ENCODE measurements at regions not wholly inside any gene's neighbourhood (a gene's known extent, or its start where the extent isn't known, plus 50 kb on each side); places are given as distances from the start of the nearest gene placed in this dataset.

- Histone ChIP-seq H3K9ac (ENCODE audit: insufficient read depth, low read length, poor library complexity, severe bottlenecking) (no peak overlapping the region), H3K4me1 (ENCODE audit: control insufficient read depth in 1 of 2, insufficient read depth in 2 of 2, low read length in 2 of 2) (peaks cover 9 to 18% of the 10 kb centered on the region in 2 donors), H4K20me1 (ENCODE audit: insufficient read depth, low read length) (no peaks in the 10 kb centered on the region), H3K27me3 (ENCODE audit: control insufficient read depth in 2 of 2, insufficient read depth in 2 of 2, low read length in 2 of 2) (peaks cover 0 to 42% of the 10 kb centered on the region in 2 donors), H2AFZ (ENCODE audit: insufficient read depth, low read depth, low read length, poor library complexity, severe bottlenecking) (no peak overlapping the region), H3K4me3 (replicated peaks in 1 of 3; ENCODE audit: low read depth in 2 of 3, low read length in 3 of 3) (no peak overlapping the region), H3K79me2 (ENCODE audit: insufficient read depth, low read length) (no peaks in the 10 kb centered on the region), H3K9me3 (replicated peaks in 1 of 2; ENCODE audit: control insufficient read depth in 1 of 2, insufficient read depth in 1 of 2, low read length in 2 of 2) (peaks cover 0 to 3% of the 10 kb centered on the region in 2 donors), H3K36me3 (replicated peaks in 1 of 2; ENCODE audit: control insufficient read depth in 1 of 2, insufficient read depth in 2 of 2, low read length in 2 of 2) (no peaks in the 10 kb centered on the region), H3K27ac (ENCODE audit: low read depth in 1 of 2, low read length in 2 of 2) (no peak overlapping the region), H3K4me2 (replicated peaks; ENCODE audit: extremely low read depth, low read length, poor library complexity, severe bottlenecking) (peak overlapping the region; percentile 30)
- peak overlapping the region in 2 of 7 donors; percentile 27 to 62 for H3K27ac Mint-ChIP-seq
- no CpG with 5 or more reads among the region's 7 CpGs for WGBS (ENCODE audit: insufficient coverage)
- H3K9me3 Mint-ChIP-seq = peaks cover 0 to 15% (median 8%) of the 10 kb centered on the region in 7 donors
- peak; percentile 42 to 79 (median 62) for DNase-seq
- H3K36me3 Mint-ChIP-seq = no peaks in the 10 kb centered on the region
- intact Hi-C loops (cut with micrococcal nuclease) = no loop called here
- H3K4me1 Mint-ChIP-seq = peaks cover 16% of the 10 kb centered on the region
- no peak overlapping the region for H3K4me3 Mint-ChIP-seq
- no peak for TF ChIP-seq CTCF (IDR thresholded peaks at IDR 0.05)
- peaks cover 0 to 39% (median 4%) of the 10 kb centered on the region in 3 donors for H3K27me3 Mint-ChIP-seq (ENCODE audit: low read depth in 3 of 3)
Measured at GRCh38 chrX:45697591-45697990, 496.9 kb upstream of the DIPK2B start.

GRCh38 chrX:45696736-45697135 lies 496.1 kb upstream of the DIPK2B start:
- intact Hi-C loops (cut with micrococcal nuclease) = no loop called here
- Histone ChIP-seq H3K36me3 (replicated peaks in 1 of 2; ENCODE audit: control insufficient read depth in 1 of 2, insufficient read depth in 2 of 2, low read length in 2 of 2) (no peaks in the 10 kb centered on the region), H3K9ac (ENCODE audit: insufficient read depth, low read length, poor library complexity, severe bottlenecking) (no peak overlapping the region), H4K20me1 (ENCODE audit: insufficient read depth, low read length) (no peaks in the 10 kb centered on the region), H3K4me2 (replicated peaks; ENCODE audit: extremely low read depth, low read length, poor library complexity, severe bottlenecking) (no peak overlapping the region), H3K79me2 (ENCODE audit: insufficient read depth, low read length) (no peaks in the 10 kb centered on the region), H3K9me3 (replicated peaks in 1 of 2; ENCODE audit: control insufficient read depth in 1 of 2, insufficient read depth in 1 of 2, low read length in 2 of 2) (no peaks in the 10 kb centered on the region), H2AFZ (ENCODE audit: insufficient read depth, low read depth, low read length, poor library complexity, severe bottlenecking) (no peak overlapping the region), H3K4me3 (replicated peaks in 1 of 3; ENCODE audit: low read depth in 2 of 3, low read length in 3 of 3) (no peak overlapping the region), H3K27me3 (ENCODE audit: control insufficient read depth in 2 of 2, insufficient read depth in 2 of 2, low read length in 2 of 2) (peaks cover 0 to 42% of the 10 kb centered on the region in 2 donors), H3K27ac (ENCODE audit: low read depth in 1 of 2, low read length in 2 of 2) (no peak overlapping the region), H3K4me1 (ENCODE audit: control insufficient read depth in 1 of 2, insufficient read depth in 2 of 2, low read length in 2 of 2) (peaks cover 9 to 18% of the 10 kb centered on the region in 2 donors)
- no peak for TF ChIP-seq CTCF (IDR thresholded peaks at IDR 0.05)
- WGBS (ENCODE audit: insufficient coverage) = no CpG with 5 or more reads among the region's 2 CpGs
- H3K27ac Mint-ChIP-seq = no peak overlapping the region
- no peak for DNase-seq
- no peak overlapping the region for H3K4me3 Mint-ChIP-seq
- peaks cover 0 to 11% (median 5%) of the 10 kb centered on the region in 7 donors for H3K9me3 Mint-ChIP-seq
- H3K27me3 Mint-ChIP-seq (ENCODE audit: low read depth in 3 of 3) = peaks cover 0 to 40% (median 4%) of the 10 kb centered on the region in 3 donors
- peaks cover 16% of the 10 kb centered on the region for H3K4me1 Mint-ChIP-seq
- H3K36me3 Mint-ChIP-seq = no peaks in the 10 kb centered on the region
